Transverse colon (tissue), 4 donors: ENCODE measurements at regions not wholly inside any gene's neighbourhood (a gene's known extent, or its start where the extent isn't known, plus 50 kb on each side); places are given as distances from the start of the nearest gene placed in this dataset.
"Not testable (repeated sequence)": the region's sequence is repeated elsewhere in the genome, so short reads cannot be mapped to it uniquely, and the experiment has no call there.

Experiments used
- DNase-seq: peaks from one replicate; pipeline ENCODE4 v3.0.0-alpha.2; 2019
- H3K27ac ChIP-seq, 4 donors: fragments of 200-600 bp; sonication (generic); 2 replicates each; pipeline ENCODE4 v1.5.1; 2016 to 2018; ENCODE audit warnings: inconsistent platforms in 4 of 4
- H3K27me3 ChIP-seq: fragments of 200-600 bp; sonication (generic); 2 replicates; pipeline ENCODE4 v1.5.1; 2017; ENCODE audit warnings: inconsistent platforms
- H3K36me3 ChIP-seq, 4 donors: fragments of 200-600 bp; sonication (generic); 2 replicates each; pipeline ENCODE4 v1.5.1; 2017 to 2019; ENCODE audit warnings: inconsistent platforms in 4 of 4
- H3K4me1 ChIP-seq, 4 donors: fragments of 200-600 bp; sonication (generic); 2 replicates each; pipeline ENCODE4 v1.5.1; 2017 to 2020; ENCODE audit warnings: inconsistent platforms in 4 of 4
- H3K4me3 ChIP-seq, 4 donors: fragments of 200-600 bp; sonication (generic); 1 replicate in 1 of 4; 2 replicates in 3 of 4; pipeline versions ENCODE4 v1.5.1 to v1.6.1; 2017 to 2019; ENCODE audit warnings: inconsistent platforms in 4 of 4
- H3K9me3 ChIP-seq, 2 donors: fragments of 200-600 bp; sonication (generic); 2 replicates each; pipeline ENCODE4 v1.5.1; 2017 to 2019; ENCODE audit warnings: inconsistent platforms in 2 of 2
- CTCF ChIP-seq, 5 experiments: fragments of 200-600 bp in 3 of 5; fragments of 450-650 bp in 2 of 5; sonication (generic) in 3 of 5; IDR thresholded peaks; 1 replicate in 2 of 5; 2 replicates in 3 of 5; pipeline ENCODE4 v1.5.1; 2016 to 2017; ENCODE audit warnings: antibody characterized with exemption in 5 of 5, inconsistent platforms in 3 of 5, mild to moderate bottlenecking in 2 of 5, moderate library complexity in 1 of 5
- EP300 ChIP-seq: sonication (generic); formaldehyde crosslinking; IDR thresholded peaks from one replicate; pipeline ENCODE4 v1.6.1; 2017; ENCODE audit warnings: antibody characterized with exemption, low read depth
- POLR2A ChIP-seq: fragments of 450-650 bp; IDR thresholded peaks from one replicate; pipeline ENCODE4 v1.6.1; 2016; ENCODE audit warnings: antibody characterized with exemption, mild to moderate bottlenecking, moderate library complexity
- POLR2AphosphoS5 ChIP-seq, 3 donors: sonication (generic); formaldehyde crosslinking; IDR thresholded peaks; one replicate each; pipeline ENCODE4 v1.6.1; 2016; ENCODE audit warnings: antibody characterized with exemption in 3 of 3
- WGBS, 2 donors: methylation state at CpG; one replicate each; pipeline ENCODE4 v1.1.5; 2018; ENCODE audit warnings: low coverage in 1 of 2; 5-methylcytosine and 5-hydroxymethylcytosine counted together
- in situ Hi-C, 4 donors: fragments of 200-750 bp; cut with MboI; loops; one replicate each; pipeline versions ENCODE4 v1.15.0 to v1.15.1; 2017; ENCODE audit warnings: low sequenced_read_pairs in 3 of 4, low pct_ligation_motif_present in 1 of 4, low pct_unique_long_range_greater_than_20kb in 1 of 4
- intact Hi-C: fragments of 100-400 bp; cut with DNase I; formaldehyde crosslinking; loops from one replicate; pipeline ENCODE4 v1.15.1; 2023; ENCODE audit warnings: low total_unique reads

- no peaks in the 10 kb centered on the region for H3K9me3 ChIP-seq
- 50% methylated on average over 6 of the region's 6 CpGs; no CpG with 5 or more reads in 1 of the 2 donors for WGBS, 2 donors
- no peak for DNase-seq
- peaks cover 6% of the 10 kb centered on the region for H3K27me3 ChIP-seq
- H3K4me3 ChIP-seq: no peak overlapping the region
- no peak overlapping the region for H3K27ac ChIP-seq
- no peak for TF ChIP-seq EP300
- no peak for TF ChIP-seq POLR2A
- TF ChIP-seq POLR2AphosphoS5 (IDR thresholded peaks at IDR 0.05): no peak
- no peak for TF ChIP-seq CTCF (IDR thresholded peaks at IDR 0.05)
- H3K4me1 ChIP-seq: no peaks in the 10 kb centered on the region
- no peaks in the 10 kb centered on the region for H3K36me3 ChIP-seq
- intact Hi-C loops (no loop called here), in situ Hi-C loops (no loop called here)
Measured at GRCh38 chr2:175709248-175709647, 292.8 kb downstream of the LNPK start.

GRCh38 chr2:175707322-175707721, 294.7 kb downstream of the LNPK start:
- intact Hi-C loops: no loop called here
- WGBS, 2 donors: 80 to 82% methylated on average over 5 to 8 of the region's 8 CpGs
- TF ChIP-seq POLR2AphosphoS5 (IDR thresholded peaks at IDR 0.05): no peak
- TF ChIP-seq CTCF (IDR thresholded peaks at IDR 0.05): no peak
- TF ChIP-seq EP300: no peak
- TF ChIP-seq POLR2A: no peak

GRCh38 chr2:175704568-175704967, 297.5 kb downstream of the LNPK start:
- H3K27me3 ChIP-seq, in situ Hi-C loops, H3K9me3 ChIP-seq, H3K4me1 ChIP-seq, intact Hi-C loops, H3K4me3 ChIP-seq, DNase-seq, H3K36me3 ChIP-seq, H3K27ac ChIP-seq: not testable (repeated sequence)
- 91 to 94% methylated on average over 9 to 22 of the region's 22 CpGs for WGBS, 2 donors

More at GRCh38 chr2:175707322-175707721, 294.7 kb downstream of the LNPK start:
- in situ Hi-C loops: no loop called here
- Histone ChIP-seq H3K9me3 (no peaks in the 10 kb centered on the region), H3K4me1 (no peaks in the 10 kb centered on the region), H3K36me3 (no peaks in the 10 kb centered on the region), H3K4me3 (no peak overlapping the region), H3K27me3 (peaks cover 6% of the 10 kb centered on the region), H3K27ac (no peak overlapping the region)
- DNase-seq: no peak

- H3K27ac ChIP-seq: no peak overlapping the region
- no peak overlapping the region for H3K4me3 ChIP-seq
- peaks cover 17% of the 10 kb centered on the region for H3K27me3 ChIP-seq
- TF ChIP-seq POLR2AphosphoS5 (IDR thresholded peaks at IDR 0.05): no peak
- no peak for TF ChIP-seq CTCF (IDR thresholded peaks at IDR 0.05)
- no peak for TF ChIP-seq POLR2A
- no peak for TF ChIP-seq EP300
- H3K36me3 ChIP-seq: no peaks in the 10 kb centered on the region
- intact Hi-C loops (no loop called here), in situ Hi-C loops (loop anchor here in 2 of 4 donors (25.0 kb wide), 2 partner anchors 336 to 389 kb away; partner anchors contain the start of genes EVX2 (in 1 of the 2), HOXD12 (in 1 of the 2) and HOXD13 (in 1 of the 2))
- DNase-seq: no peak
- 83% methylated on average over 1 of the region's 1 CpG; no CpG with 5 or more reads in 1 of the 2 donors for WGBS, 2 donors
- no peaks in the 10 kb centered on the region for H3K9me3 ChIP-seq
- H3K4me1 ChIP-seq: no peaks in the 10 kb centered on the region
Measured at GRCh38 chr2:175698061-175698460, 304.0 kb downstream of the LNPK start.
